Ishikawa (cell line): ENCODE measurements at regions not wholly inside any gene's neighbourhood (a gene's known extent, or its start where the extent isn't known, plus 50 kb on each side); places are given as distances from the start of the nearest gene placed in this dataset.

Experiments used
- CEBPB ChIP-seq: IDR thresholded peaks from 2 replicates; pipeline ENCODE4 v1.6.1; 2012
- CREB1 ChIP-seq: IDR thresholded peaks from 2 replicates; pipeline ENCODE4 v1.6.1; 2012; ENCODE audit warnings: low read depth
- EGR1 ChIP-seq: IDR thresholded peaks from 2 replicates; pipeline ENCODE4 v1.6.1; 2012
- EP300 ChIP-seq: IDR thresholded peaks from 2 replicates; pipeline ENCODE4 v1.6.1; 2012; ENCODE audit warnings: borderline replicate concordance
- FOXM1 ChIP-seq: IDR thresholded peaks from 2 replicates; pipeline ENCODE4 v1.6.1; 2012; ENCODE audit warnings: low read depth, borderline replicate concordance
- MAX ChIP-seq: IDR thresholded peaks from 2 replicates; pipeline ENCODE4 v1.6.1; 2012
- NFIC ChIP-seq: IDR thresholded peaks from 2 replicates; pipeline ENCODE4 v1.6.1; 2012
- RAD21 ChIP-seq: IDR thresholded peaks from 2 replicates; pipeline ENCODE4 v1.6.1; 2012; ENCODE audit warnings: low read depth
- TAF1 ChIP-seq: IDR thresholded peaks from 2 replicates; pipeline ENCODE4 v1.6.1; 2012; ENCODE audit warnings: low read depth, mild to moderate bottlenecking
- TCF12 ChIP-seq: IDR thresholded peaks from 2 replicates; pipeline ENCODE4 v1.6.1; 2012; ENCODE audit warnings: low read depth
- TEAD4 ChIP-seq: IDR thresholded peaks from 2 replicates; pipeline ENCODE4 v1.6.1; 2012
- USF1 ChIP-seq: IDR thresholded peaks from 2 replicates; pipeline ENCODE4 v1.6.1; 2012
- YY1 ChIP-seq: IDR thresholded peaks from 2 replicates; pipeline ENCODE4 v1.6.1; 2012; ENCODE audit warnings: low read depth
- ZBTB7A ChIP-seq: IDR thresholded peaks from 2 replicates; pipeline ENCODE4 v1.6.1; 2012; ENCODE audit warnings: low read depth
- TF ChIP-seq, protein P1 (sequence below): IDR thresholded peaks from 2 replicates; pipeline ENCODE4 v1.6.1; 2012; ENCODE audit warnings: low read depth, mild to moderate bottlenecking

GRCh38 chr20:50267866-50268219 is 77.2 kb downstream of the CEBPB start:
- no peak; the same call in 1 of the 2 replicates for TF ChIP-seq CREB1
- TF ChIP-seq MAX, result no peak
- TF ChIP-seq TCF12, result 0 out of 2 replicates have a peak, but pooled peaks have one; percentile 4
- TF ChIP-seq FOXM1, result 0 out of 2 replicates have a peak, but pooled peaks have one; percentile 14
- no peak for TF ChIP-seq EGR1
- TF ChIP-seq TAF1, result peak; percentile 30; the same call in 1 of the 2 replicates
- TF ChIP-seq EP300, result peak; percentile 37; the same call in 1 of the 2 replicates

- no peak for TF ChIP-seq TAF1
- TF ChIP-seq TCF12, result no peak
- no peak for TF ChIP-seq FOXM1
- TF ChIP-seq RAD21, result no peak
Observed at GRCh38 chr20:50269091-50270033, 78.7 kb downstream of the CEBPB start.

DNA sequence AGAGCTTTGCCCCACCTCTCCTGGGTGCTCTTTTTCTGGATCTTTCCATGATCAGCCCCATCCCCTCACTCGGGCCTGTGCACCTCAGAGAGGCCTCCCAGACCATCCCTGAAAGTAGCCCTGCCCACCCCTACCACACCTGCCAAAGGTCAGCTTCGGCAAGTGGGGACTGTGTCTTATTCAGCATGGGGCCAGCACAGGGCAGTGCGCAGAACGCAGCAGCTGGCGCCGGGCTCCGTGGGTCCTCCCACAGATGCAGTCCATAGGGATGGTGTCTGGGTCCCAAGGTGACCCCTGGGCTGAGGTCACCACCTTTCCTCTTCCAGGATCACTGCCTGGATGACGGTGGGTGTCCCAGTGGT is 79.4 kb downstream of the CEBPB start:
- no peak for TF ChIP-seq TEAD4
- no peak for TF ChIP-seq USF1
- no peak for TF ChIP-seq EGR1
- TF ChIP-seq EP300, result no peak
- TF ChIP-seq TCF12, result no peak
- no peak for TF ChIP-seq MAX
- no peak for TF ChIP-seq YY1
- no peak for TF ChIP-seq FOXM1
- no peak for TF ChIP-seq RAD21
- no peak for TF ChIP-seq CREB1

DNA sequence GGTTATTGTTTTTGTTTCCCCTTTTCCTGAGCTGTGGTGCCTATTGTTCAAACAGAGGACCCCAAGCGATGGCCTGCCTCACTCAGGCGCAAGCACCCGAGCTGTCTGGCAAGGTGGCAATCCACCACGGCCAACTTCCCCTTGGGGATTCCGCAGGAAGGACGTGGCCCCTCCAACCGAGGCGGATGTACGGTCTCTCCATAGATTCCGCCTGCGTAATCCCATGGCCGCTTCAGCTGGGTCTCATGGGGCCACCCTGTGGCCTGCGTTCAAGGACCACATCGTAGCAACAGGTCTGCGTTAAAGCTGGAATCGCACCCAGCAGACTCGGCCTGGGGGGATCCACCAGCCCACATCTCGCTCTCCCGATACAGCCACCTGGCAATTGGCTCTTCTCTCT is 79.9 kb downstream of the CEBPB start:
- TF ChIP-seq EGR1, result no peak
- no peak for TF ChIP-seq NFIC
- no peak for TF ChIP-seq RAD21
- no peak for TF ChIP-seq CEBPB
- TF ChIP-seq TAF1, result no peak
- no peak for TF ChIP-seq YY1
- TF ChIP-seq FOXM1, result no peak

DNA sequence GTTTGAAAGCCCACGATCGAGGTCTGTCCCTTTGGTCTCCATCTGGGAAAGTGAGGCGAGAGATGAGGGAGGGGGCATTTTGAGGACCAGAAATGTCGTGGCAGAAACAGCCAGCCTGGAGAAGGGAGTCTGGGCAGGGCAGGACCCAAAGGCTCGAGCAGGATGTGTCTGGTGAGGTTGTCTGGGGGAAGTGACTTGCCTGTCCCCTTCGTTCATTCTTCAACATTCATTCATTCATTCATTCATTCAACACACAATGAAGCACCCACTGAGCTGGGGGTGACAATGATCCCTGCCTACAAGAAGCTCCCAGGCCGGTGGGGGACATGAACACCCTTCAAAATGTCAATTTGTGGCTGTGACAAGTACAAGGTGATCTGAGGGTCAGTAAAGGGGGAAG is 80.5 kb downstream of the CEBPB start:
- TF ChIP-seq CEBPB, result no peak
- no peak for TF ChIP-seq TEAD4
- TF ChIP-seq FOXM1, result no peak
- TF ChIP-seq YY1, result no peak
- TF ChIP-seq ZBTB7A, result no peak
- no peak for TF ChIP-seq USF1
- TF ChIP-seq TCF12, result no peak
- TF ChIP-seq CREB1, result no peak
- no peak for TF ChIP-seq MAX
- TF ChIP-seq TAF1, result no peak
- TF ChIP-seq EP300, result no peak
- no peak for TF ChIP-seq NFIC
- TF ChIP-seq, protein P1, sequence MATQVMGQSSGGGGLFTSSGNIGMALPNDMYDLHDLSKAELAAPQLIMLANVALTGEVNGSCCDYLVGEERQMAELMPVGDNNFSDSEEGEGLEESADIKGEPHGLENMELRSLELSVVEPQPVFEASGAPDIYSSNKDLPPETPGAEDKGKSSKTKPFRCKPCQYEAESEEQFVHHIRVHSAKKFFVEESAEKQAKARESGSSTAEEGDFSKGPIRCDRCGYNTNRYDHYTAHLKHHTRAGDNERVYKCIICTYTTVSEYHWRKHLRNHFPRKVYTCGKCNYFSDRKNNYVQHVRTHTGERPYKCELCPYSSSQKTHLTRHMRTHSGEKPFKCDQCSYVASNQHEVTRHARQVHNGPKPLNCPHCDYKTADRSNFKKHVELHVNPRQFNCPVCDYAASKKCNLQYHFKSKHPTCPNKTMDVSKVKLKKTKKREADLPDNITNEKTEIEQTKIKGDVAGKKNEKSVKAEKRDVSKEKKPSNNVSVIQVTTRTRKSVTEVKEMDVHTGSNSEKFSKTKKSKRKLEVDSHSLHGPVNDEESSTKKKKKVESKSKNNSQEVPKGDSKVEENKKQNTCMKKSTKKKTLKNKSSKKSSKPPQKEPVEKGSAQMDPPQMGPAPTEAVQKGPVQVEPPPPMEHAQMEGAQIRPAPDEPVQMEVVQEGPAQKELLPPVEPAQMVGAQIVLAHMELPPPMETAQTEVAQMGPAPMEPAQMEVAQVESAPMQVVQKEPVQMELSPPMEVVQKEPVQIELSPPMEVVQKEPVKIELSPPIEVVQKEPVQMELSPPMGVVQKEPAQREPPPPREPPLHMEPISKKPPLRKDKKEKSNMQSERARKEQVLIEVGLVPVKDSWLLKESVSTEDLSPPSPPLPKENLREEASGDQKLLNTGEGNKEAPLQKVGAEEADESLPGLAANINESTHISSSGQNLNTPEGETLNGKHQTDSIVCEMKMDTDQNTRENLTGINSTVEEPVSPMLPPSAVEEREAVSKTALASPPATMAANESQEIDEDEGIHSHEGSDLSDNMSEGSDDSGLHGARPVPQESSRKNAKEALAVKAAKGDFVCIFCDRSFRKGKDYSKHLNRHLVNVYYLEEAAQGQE, result no peak
- TF ChIP-seq RAD21, result no peak
- TF ChIP-seq EGR1, result no peak

- no peak for TF ChIP-seq NFIC
Observed at GRCh38 chr20:50271612-50272011, 81.0 kb downstream of the CEBPB start.

- no peak for TF ChIP-seq EP300
- TF ChIP-seq TAF1, result no peak
- TF ChIP-seq TCF12, result no peak
- no peak for TF ChIP-seq NFIC
- no peak for TF ChIP-seq YY1
- TF ChIP-seq TEAD4, result no peak
- TF ChIP-seq CEBPB, result no peak
- no peak for TF ChIP-seq ZBTB7A
- no peak for TF ChIP-seq RAD21
- no peak for TF ChIP-seq MAX
- TF ChIP-seq FOXM1, result no peak
Observed at GRCh38 chr20:50272030-50272723, 81.5 kb downstream of the CEBPB start.
